SK-N-SH (cell line): ENCODE measurements at regions not wholly inside any gene's neighbourhood (a gene's known extent, or its start where the extent isn't known, plus 50 kb on each side); places are given as distances from the start of the nearest gene placed in this dataset.

ENCODE experiments used
- MXI1 ChIP-seq: IDR thresholded peaks from 2 replicates; pipeline ENCODE4 v1.6.1; 2012; ENCODE audit warnings: mild to moderate bottlenecking, low read depth, low read length, improper control_type of control experiment
- POLR2AphosphoS5 ChIP-seq: IDR thresholded peaks from 2 replicates; pipeline ENCODE4 v1.6.1; 2012; ENCODE audit warnings: low read depth, low read length
- SIN3A ChIP-seq: IDR thresholded peaks from 2 replicates; pipeline ENCODE4 v1.6.1; 2012; ENCODE audit warnings: low read depth, mild to moderate bottlenecking, low read length, moderate library complexity, borderline replicate concordance
- YY1 ChIP-seq: IDR thresholded peaks from 2 replicates; pipeline ENCODE4 v1.4.0; 2012; ENCODE audit warnings: low read depth, mild to moderate bottlenecking
- TF ChIP-seq, protein P1 (sequence below): IDR thresholded peaks from 2 replicates; pipeline ENCODE4 v1.4.0; 2012; ENCODE audit warnings: low read depth, borderline replicate concordance
- TF ChIP-seq, protein P2 (sequence below): fragments of 200-600 bp; sonication (generic); IDR thresholded peaks from 2 replicates; pipeline ENCODE4 v1.6.1; 2017; ENCODE audit warnings: antibody characterized with exemption, mild to moderate bottlenecking, moderate library complexity
- TF ChIP-seq, protein P3 (sequence below): IDR thresholded peaks from 2 replicates; pipeline ENCODE4 v1.4.0; 2012; ENCODE audit warnings: low read depth

DNA sequence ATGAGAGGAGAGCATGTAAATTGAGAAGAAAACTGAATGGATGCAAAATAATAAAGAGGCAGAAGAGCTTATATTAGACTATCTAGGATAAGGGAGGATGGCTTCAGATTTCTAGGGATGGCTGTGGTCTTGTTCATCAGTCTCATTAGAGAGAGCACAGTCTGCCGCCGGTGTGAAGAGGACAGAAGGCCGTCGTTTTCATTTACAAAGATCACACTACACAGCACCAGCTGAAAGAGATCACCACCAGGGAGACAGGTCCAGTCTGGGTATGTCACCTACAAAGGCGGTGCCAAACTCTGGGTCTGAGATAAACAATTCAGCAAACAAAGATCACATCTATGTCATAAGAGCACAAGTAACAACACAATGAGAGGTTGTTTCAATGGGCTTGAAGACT, 1222.3 kb upstream of the SLC10A2 start:
- no peak for TF ChIP-seq MXI1
- TF ChIP-seq, protein P1, sequence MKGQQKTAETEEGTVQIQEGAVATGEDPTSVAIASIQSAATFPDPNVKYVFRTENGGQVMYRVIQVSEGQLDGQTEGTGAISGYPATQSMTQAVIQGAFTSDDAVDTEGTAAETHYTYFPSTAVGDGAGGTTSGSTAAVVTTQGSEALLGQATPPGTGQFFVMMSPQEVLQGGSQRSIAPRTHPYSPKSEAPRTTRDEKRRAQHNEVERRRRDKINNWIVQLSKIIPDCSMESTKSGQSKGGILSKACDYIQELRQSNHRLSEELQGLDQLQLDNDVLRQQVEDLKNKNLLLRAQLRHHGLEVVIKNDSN: no peak
- TF ChIP-seq, protein P2, sequence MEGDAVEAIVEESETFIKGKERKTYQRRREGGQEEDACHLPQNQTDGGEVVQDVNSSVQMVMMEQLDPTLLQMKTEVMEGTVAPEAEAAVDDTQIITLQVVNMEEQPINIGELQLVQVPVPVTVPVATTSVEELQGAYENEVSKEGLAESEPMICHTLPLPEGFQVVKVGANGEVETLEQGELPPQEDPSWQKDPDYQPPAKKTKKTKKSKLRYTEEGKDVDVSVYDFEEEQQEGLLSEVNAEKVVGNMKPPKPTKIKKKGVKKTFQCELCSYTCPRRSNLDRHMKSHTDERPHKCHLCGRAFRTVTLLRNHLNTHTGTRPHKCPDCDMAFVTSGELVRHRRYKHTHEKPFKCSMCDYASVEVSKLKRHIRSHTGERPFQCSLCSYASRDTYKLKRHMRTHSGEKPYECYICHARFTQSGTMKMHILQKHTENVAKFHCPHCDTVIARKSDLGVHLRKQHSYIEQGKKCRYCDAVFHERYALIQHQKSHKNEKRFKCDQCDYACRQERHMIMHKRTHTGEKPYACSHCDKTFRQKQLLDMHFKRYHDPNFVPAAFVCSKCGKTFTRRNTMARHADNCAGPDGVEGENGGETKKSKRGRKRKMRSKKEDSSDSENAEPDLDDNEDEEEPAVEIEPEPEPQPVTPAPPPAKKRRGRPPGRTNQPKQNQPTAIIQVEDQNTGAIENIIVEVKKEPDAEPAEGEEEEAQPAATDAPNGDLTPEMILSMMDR: no peak
- no peak for TF ChIP-seq SIN3A
- TF ChIP-seq POLR2AphosphoS5: no peak
- no peak for TF ChIP-seq YY1
- TF ChIP-seq, protein P3, sequence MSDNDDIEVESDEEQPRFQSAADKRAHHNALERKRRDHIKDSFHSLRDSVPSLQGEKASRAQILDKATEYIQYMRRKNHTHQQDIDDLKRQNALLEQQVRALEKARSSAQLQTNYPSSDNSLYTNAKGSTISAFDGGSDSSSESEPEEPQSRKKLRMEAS: no peak
